NCI-H82 treated with DMSO at 0.1 percent for 48 hours (cell line): ENCODE measurements at regions not wholly inside any gene's neighbourhood (a gene's known extent, or its start where the extent isn't known, plus 50 kb on each side); places are given as distances from the start of the nearest gene placed in this dataset.
"Not testable (repeated sequence)": the region's sequence is repeated elsewhere in the genome, so short reads cannot be mapped to it uniquely, and the experiment has no call there.

Source experiments
- DNase-seq: peaks from one replicate; lab custom pipeline; 2025; ENCODE audit not compliant: unreplicated experiment; lab: John Stamatoyannopoulos, UW

DNA sequence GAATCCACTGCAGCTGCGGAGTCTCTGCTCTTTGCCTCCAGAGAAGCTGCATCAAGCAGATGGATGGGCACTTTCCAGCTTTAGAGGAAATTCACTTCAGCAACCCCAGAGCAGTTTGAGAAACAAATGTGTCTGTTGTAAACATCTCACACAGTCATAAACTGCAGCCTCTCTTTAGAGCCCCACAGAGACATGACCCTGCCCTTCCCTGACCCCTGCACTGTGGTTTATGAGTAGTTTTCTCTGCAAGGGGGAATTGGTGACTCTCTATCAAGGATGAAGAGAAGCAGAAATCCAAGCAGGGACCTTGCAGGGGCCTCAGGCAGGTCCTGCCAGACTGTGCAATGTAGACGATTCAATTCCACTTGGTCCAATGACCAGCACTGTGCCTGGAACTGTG is 160.2 kb downstream of the SH2D4B start:
- DNase-seq = no peak

DNA sequence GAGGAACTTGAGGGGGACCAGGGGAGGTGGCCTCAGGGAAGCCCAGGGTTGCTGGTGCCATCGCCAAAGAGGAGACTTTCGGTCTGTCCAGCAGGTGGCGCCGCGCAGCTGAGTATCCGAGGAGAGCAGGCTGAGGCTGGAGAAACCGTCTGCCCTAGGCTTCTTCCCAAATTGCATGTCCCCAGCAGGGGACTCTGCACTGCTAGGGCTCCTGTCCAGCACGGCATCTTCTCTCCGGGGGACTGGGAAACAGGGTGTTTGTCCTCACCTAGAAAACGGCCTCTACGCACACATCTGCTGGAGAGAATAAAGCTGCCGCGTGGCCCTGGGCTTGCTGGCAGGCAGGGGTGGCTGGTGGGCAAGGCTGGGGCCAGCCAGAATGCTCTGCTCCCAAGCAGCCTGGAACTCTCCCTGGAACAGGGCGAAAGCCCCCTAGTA is 161.9 kb downstream of the SH2D4B start:
- peak; percentile 53 for DNase-seq

DNA sequence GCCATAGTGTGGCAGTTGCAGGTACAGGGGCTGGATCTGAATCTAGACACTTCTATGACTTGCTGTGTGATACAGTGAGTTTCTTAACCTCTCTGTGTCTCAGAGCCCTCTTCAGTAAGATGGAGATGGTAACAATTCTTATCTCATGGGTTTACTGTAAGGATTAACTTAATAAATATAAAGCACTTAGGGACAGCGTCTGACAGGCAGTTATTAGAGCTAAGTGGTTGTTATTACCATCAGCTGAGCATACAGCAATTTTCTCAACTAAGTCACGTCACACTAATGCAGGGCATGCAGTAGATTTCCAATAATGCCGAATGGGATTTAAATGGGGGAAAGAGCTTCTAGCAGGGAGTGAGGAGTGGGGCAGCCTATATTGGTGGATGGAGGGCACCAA is 162.6 kb downstream of the SH2D4B start:
- no peak for DNase-seq

DNA sequence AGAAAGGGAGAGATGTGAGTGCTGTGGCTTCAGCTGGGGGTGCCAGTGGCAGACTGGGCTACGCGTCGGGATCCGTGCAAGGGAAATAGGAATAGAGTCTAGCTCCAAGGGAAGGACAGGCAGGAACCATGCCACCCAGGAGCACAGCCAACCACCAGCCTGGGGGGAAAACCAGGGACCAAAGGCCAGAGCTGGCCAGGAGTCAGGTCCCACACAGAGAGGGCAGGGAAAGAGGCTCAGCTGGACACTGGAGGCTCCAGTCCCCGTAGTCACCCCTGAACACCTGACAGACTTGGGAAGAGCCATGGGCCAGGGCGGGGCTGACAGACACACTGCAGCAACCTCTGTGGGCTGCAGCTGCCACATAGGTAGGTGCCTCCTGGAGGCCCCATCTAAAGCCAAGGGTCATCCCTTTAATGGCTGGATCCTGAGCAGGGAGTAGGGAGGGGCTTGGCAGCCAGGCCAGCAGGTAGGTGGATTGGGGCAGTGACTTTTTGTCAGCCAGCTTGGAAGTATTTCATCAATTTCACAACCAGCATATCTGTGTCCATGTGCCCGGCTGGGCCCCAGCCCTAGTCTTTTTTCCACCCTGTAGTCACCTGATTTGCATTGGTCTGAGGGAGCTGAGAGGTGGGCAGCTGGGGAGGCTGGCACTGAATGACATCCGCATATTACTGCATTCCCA is 163.2 kb downstream of the SH2D4B start:
- no peak for DNase-seq

DNA sequence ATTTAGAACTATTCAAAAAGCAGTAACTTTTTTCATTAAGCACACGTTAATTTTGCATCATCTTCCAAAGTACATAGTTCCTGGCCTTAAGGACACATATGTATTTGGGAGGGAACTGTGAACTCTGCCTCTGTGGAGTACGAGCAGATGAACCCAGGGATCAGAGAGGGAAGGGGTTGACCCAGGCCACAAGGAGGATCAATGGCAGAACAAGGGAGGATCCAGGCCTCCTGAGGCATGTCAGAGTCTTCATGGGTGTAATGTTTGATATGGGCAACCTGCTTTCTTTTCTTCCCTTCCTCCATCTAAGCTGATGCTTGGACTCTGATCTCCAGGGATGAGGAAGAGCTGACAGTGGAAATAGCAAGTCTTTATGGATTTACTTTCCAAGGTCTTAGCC is 164.0 kb downstream of the SH2D4B start:
- no peak for DNase-seq

DNA sequence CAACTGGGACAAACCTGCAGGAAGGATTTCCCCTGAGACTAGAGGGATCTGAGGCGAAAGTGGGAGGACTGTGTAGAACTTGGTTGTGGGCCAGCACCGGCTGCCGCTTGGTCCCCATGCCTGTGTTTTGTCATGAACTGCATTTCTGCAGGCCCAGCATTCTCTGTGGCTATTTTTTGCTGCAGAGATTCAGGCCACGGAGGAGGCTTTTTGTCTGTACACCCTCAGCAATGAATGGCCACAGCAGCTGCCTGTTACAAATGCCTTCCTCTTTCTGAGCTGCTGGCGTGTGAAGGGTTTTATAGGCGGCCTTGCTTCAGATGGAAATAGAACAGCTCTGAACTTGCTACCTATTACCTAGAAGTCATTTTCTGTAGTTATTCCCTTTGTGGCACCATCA is 164.4 kb downstream of the SH2D4B start:
- no peak for DNase-seq

DNA sequence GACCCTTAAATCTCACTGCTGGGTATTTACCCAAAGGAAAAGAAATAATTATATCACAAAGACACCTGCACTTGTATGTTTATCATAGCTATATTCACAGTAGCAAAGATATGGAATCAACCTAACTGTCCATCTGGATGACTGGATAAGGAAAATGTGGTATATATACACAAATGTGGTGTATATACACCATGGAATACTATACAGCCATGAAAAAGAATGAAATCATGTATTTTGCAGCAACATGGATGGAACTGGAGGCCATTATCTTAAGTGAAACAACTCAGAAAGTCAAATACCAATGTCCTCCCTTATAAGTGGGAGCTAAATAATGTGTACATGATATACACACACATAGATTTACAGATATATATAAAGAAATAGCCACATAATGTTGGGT is 168.2 kb downstream of the SH2D4B start:
- no peak for DNase-seq

DNA sequence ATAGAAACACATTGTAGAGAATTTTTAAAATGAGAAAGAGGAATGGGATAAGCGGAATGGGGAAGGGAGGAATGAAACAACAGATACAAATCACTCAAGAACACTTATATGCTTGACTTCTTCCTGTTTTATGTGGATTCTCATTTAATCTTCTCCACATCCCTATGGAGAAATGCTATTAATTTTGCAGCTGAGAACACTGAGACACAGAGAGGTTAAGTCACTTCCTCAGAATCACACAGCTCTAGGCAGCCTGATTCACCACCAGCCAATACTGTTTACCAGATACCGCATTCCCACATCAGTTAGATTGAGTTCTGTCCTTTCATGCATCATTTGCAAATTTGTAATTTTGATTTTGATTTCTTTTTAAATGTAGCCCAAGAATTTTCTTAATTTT is 170.5 kb downstream of the SH2D4B start:
- no peak for DNase-seq

DNA sequence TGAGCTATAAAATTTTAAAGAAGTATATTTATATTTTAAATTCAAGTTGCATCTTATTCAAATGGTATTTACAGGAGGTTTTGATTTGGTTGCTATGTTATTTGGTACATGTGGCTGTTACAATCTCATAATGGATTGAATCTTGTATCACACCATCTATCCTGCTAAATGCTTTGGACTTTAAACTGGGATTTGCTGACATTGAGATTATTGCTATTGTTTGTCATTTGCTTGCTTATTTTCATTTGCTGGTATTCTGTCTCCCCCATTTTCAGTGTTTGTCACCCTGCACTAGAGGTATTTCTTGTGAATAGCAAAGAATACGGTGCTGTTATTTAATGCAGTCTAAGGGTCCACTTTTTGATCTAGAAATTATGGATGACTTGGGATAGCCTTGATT is 171.1 kb downstream of the SH2D4B start:
- no peak for DNase-seq

DNA sequence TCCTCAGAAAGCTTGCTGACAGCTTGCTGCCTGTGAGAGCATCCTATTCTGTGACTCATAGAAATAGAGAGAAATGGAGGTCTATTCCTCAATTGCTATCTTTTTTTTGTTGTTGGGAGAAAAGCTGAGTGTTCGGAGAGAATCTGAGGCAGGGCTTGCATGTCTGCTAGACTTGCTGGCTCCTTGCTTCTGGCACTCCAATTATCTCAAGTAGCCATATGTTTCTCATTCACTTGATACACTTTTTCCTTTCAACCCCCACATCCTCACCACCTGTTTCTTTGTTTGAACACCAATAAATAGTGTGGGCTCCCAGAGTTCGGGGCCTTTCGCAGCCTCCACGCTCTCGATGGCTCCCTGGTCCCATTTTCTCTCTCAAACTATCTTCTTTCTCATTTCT is 172.2 kb downstream of the SH2D4B start:
- peak; percentile 74 for DNase-seq

DNA sequence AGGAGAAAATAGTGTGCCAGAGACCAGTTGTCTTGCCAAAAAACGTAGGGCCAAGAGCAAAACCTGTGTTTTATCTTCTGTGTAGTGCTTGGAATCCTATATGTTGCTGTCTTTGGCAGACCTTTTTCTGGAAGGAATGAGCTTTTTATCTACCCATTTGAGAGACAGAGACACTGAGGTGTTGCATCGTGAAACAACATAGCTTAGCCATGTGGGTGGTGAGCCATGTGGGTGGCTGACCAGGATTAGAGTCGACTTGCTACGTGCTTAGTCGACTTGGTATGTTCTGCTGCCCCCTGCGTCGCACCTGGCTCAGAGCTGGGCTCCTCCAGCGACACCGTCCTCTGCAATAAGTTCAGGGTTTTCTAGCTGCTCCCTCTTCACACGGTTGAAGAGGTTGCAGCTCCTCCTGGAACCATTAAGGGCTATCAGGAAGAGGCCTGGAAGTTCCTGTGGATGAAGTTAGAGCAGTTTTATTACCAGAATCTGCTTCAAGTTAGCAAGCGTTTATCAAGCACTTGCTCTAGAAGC is 175.8 kb downstream of the SH2D4B start:
- no peak for DNase-seq

DNA sequence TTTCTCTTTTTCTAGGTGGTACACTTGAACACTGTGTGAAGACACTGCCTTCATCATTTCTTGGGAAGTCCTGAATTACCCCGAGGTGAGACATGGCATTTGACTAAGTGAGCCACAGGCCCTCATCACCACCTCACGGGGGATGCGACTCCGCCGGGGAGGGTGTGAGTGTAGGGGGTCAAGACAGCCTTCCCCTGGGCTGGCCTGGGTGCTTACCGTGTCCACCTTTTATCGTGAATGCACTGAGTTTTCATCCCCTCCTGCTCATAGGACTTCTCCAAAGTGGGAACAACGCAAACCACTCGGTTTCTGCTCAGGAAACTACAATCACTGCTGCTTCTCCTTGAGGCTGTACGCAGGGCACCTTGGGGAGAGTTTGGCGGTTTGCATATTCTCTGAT is 176.9 kb downstream of the SH2D4B start:
- no peak for DNase-seq

DNA sequence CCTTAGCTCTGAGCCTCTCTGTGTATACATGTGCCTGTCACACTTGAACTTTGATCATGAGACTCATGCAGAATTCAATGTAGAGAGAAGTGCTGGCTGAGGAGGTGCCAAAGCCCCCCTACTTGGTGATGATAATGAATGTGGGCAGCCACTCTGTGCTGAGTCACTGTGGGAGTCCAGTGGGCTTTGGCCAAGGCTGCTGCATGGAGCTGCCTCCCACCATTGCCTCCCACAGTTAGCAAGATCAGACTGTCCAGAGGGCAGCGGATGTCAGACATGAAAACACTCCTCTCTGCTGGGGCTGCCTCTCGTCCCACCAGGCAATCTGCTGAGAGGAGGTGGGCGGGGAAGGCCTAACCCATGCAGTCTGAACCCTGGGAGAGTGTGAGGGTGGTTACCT is 180.3 kb downstream of the SH2D4B start:
- no peak for DNase-seq

DNA sequence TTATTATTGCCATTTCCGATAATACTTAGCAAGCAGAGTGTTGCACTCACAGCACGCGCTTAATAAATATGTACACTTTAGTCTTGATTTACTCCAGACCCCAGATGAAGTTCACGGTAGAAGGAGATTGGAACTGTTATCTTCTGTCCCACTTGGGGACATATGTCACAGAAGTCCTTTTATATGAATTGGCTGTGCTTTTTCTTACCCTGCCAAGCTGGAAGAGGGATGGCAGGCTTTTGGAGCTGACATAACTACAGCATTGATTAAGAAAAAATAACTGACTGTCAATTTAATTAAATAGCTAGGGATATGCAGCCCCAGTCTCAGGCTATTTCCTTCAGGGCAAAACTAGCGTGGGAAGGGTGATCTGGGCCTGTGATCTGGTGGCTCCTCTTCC is 182.2 kb downstream of the SH2D4B start:
- no peak for DNase-seq

DNA sequence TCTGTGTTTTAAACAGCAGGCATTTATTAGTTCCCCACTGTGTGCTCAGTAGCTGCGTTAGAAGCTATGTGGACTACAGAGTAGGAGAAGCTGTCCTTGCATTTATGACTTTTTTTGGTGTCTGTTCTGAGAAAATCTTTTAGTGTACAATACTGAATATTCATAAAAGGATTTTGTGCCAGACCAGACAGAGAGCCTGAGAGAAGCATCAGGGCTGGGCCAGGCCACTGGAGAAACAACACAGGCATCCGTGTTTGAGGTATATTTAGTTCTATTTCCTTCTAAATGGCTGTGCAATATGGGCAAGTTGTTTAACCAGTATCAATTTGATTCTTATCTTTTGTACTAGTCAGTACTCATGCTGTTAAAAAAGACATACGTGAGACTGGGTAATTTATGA is 182.8 kb downstream of the SH2D4B start:
- DNase-seq = no peak

DNA sequence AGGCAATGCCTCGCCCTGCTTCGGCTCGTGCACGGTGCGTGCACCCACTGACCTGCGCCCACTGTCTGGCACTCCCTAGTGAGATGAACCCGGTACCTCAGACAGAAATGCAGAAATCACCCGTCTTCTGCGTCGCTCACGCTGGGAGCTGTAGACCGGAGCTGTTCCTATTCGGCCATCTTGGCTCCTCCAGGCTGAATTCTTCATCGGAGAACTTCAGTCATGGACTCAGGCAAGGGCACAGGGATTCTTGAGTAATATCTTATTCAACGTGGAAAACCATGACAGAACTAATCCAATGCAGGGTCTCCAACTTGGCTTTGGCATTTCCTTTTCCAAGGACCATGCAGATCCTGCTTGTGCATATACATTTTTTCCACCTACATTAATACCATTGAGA is 190.7 kb downstream of the SH2D4B start:
- DNase-seq = not testable (repeated sequence)

DNA sequence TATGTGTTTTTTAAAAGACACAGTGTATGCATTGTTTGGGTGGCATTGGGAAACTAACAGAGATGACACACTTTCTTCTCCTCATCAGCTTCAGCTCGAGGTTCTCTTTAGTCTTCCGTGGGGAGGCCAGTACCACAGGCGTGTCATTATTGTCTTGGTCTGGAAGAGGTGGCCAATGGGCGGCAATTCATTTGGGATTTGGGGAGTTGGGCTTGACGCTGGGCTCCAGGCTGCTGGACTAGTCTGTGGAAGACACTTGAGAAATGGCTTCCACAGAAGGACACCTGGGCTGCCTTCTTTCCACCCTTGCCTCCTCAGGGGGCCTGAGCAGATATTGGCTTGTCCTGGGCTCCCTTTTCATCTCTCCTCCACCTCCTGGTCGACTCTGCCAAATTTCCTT is 192.2 kb downstream of the SH2D4B start:
- DNase-seq = no peak

DNA sequence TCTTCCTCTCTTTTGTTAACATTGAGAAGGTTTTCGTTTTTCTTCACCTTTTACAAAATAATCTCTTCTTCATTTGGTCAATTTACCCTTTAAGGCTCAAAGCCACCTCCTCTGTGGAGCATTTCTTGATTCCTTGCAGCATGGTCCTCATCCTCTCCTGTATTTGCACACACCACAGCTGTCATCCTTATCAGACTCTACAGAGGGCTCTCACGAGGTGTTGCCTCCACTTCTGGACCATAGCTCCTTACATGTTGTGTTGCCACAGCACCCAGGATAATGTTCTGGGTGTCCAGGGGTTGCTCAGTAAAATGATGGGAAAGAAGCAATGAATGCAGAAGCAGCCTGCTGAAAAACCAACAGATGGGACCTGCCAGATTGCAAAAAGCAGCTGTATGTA is 192.8 kb downstream of the SH2D4B start:
- DNase-seq = no peak

DNA sequence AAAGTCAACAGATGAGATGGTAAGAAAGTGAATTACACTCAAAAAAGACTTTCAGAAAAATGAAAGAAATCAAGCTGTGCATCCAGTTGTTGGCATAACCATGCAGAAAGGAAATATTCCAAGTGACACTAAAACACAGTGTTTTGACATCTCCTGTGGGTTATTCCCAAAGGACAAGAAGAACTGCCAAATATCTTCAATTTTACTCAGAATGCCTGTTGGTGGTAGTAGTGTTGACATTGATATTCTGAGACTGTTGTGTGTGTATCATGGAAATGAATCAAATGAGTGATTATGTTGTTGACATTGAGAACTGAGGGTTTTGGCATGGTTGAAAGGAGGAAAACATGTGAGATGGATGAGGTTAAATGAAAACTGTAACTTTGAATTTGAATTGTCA is 196.9 kb downstream of the SH2D4B start:
- DNase-seq = no peak

DNA sequence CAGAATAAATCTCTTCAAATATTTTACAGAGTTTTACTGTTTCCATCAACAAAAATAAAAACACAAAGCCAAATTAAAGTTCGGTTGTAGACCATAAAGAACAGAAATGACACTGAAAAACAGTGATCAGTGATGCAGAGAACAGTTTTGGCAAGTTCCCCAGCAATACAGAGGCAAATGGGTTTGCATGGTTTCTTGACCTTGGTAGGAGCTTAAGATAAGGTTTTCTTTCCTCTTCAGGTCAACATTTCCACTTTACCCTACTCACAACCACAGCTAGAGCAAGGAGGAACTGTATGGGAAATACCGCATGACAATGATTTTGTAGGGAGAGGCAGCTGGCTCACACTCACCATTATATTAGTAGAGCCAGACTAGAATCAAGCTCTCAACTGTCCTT is 199.5 kb downstream of the SH2D4B start:
- no peak for DNase-seq

DNA sequence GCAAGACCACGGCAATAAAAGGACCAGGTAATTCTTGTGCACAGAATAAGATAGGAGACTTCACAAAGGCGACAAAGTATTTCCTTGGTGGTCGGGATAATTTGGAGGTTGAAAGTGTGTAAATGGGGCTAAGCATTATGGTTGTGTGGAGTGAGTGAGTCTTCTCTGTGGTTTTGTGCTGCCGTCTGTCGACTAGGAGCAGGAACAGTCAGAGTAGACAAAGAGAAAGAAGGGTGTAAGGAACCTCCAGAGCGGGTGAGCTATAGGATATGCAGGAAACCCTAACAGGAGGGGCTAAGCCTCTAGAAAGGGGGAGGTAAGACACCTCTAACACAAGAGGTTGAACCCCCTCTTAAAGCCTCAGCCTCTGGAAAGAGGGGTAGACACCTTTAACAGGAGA is 201.6 kb downstream of the SH2D4B start:
- no peak for DNase-seq

DNA sequence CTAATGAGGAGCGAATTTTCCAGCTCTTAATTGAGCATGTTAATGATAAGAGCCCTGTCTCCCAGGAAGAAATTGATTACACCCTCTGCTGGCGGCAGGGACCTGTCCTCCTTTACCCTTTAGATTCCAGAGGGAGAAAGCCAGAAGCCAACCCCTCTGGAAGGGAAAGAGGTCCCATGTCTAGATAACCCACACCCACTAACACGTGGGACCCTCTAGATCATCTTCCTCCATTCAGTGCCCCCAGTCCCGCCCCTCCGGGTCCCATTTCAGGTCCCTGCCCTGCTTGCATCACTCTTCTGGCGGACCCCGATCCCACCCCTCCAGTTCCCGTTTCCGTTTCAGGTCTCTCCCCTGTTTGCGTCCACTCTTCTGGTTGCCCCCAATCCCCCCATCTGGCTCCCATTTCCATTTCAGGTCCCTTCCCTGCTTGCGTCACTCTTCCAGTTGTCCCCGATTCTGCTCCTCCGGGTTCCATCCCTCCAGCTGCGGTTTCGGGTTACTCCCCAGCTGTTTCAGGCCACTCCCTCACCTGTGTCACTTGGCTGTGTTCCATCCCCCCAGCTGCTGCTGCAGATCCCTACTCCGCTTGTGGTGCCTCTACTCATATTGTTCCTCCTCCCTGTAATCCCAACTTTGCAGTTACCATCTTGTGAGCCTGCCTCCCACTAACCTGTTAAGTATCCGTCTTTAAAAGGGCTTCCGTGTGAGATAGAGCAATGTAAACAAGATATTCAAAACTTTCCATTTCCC is 202.4 kb downstream of the SH2D4B start:
- DNase-seq = no peak

DNA sequence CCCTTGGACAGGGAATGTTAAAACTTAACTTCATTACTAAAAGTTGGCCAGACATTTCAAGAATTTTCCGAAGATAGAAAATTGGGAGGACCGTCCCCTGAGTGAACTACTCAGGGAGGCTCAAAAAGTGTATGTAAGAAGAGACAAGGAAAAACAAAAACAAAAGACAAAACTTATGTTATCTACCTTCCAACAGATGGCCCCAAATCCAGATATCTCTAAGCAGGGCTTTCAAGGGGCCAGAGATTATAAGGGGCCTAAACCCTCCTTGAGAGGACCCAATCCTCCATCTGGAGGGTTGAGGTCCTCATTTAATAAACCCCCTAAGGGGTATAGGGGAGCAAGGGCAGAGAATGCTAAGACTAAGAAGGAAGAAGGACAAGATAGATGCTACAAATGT is 203.6 kb downstream of the SH2D4B start:
- DNase-seq = peak; percentile 19
